IMR-90 (cell line): ENCODE measurements at regions not wholly inside any gene's neighbourhood (a gene's known extent, or its start where the extent isn't known, plus 50 kb on each side); places are given as distances from the start of the nearest gene placed in this dataset.

Source experiments
- ATAC-seq: fragments of 200-7000 bp; cut with Tn5 transposase; 2 replicates; pipeline ENCODE4 v1.9.1; 2020; ENCODE audit warnings: low read depth, mild to moderate bottlenecking, moderate library complexity
- BruUV-seq: library from RNA; stranded (reverse); fragments of 400-500 nt; replicated peaks from 2 replicates; lab custom pipeline; 2021; lab: Mats Ljungman, UMichigan
- CTCF ChIA-PET: fragments of 300-600 bp; formaldehyde crosslinking; extraction: SDS; loops from one replicate; lab custom pipeline; 2021; ENCODE audit warnings: antibody characterized with exemption; lab: Yijun Ruan, JAX
- POLR2A ChIA-PET: fragments of 300-600 bp; sonication (Branson Sonifier 250); formaldehyde crosslinking; loops from one replicate; lab custom pipeline; 2022; ENCODE audit warnings: antibody characterized with exemption; ENCODE audit not compliant: unreplicated experiment; lab: Charles Lee
- DNase-seq: peaks from one replicate; pipeline ENCODE4 v3.0.0; 2013
- H2AFZ ChIP-seq: replicated peaks from 2 replicates; pipeline ENCODE3; 2013; ENCODE audit warnings: low read length, mild to moderate bottlenecking; ENCODE audit not compliant: poor library complexity
- H2AK5ac ChIP-seq: 2 replicates; pipeline ENCODE4 v1.6.1; 2013; ENCODE audit warnings: low read depth, low read length, inconsistent platforms
- H2AK9ac ChIP-seq: replicated peaks from 2 replicates; pipeline ENCODE3; 2013; ENCODE audit warnings: mild to moderate bottlenecking, low read depth, low read length, moderate library complexity; ENCODE audit not compliant: poor library complexity
- H2BK120ac ChIP-seq: 2 replicates; pipeline ENCODE4 v1.6.1; 2013; ENCODE audit warnings: low read depth, low read length, inconsistent platforms
- H2BK15ac ChIP-seq: 3 replicates; pipeline ENCODE4 v1.6.1; 2013; ENCODE audit warnings: low read depth, low read length, inconsistent platforms
- H2BK20ac ChIP-seq: 2 replicates; pipeline ENCODE4 v1.6.1; 2013; ENCODE audit warnings: low read depth, mild to moderate bottlenecking, inconsistent platforms, low read length, moderate library complexity
- H2BK5ac ChIP-seq: 2 replicates; pipeline ENCODE4 v1.6.1; 2013; ENCODE audit warnings: mild to moderate bottlenecking, low read depth, low read length, inconsistent platforms; ENCODE audit not compliant: poor library complexity, severe bottlenecking
- H3K14ac ChIP-seq: replicated peaks from 2 replicates; pipeline ENCODE4 v1.6.1; 2013; ENCODE audit warnings: low read depth, low read length, inconsistent platforms
- H3K18ac ChIP-seq: 2 replicates; pipeline ENCODE4 v1.6.1; 2013; ENCODE audit warnings: low read depth, low read length, control low read depth
- H3K23ac ChIP-seq: 2 replicates; pipeline ENCODE4 v1.6.1; 2013; ENCODE audit warnings: low read depth, low read length, inconsistent platforms
- H3K27ac ChIP-seq: 2 replicates; pipeline ENCODE4 v1.5.1; 2013; ENCODE audit warnings: mild to moderate bottlenecking, control low read depth, low read length; ENCODE audit not compliant: insufficient read depth
- H3K27me3 ChIP-seq: 2 replicates; pipeline ENCODE4 v1.6.1; 2013; ENCODE audit warnings: low read length; ENCODE audit not compliant: control insufficient read depth, insufficient read depth
- H3K36me3 ChIP-seq: 2 replicates; pipeline ENCODE4 v1.6.1; 2013; ENCODE audit warnings: low read length, mixed read lengths; ENCODE audit not compliant: control insufficient read depth, insufficient read depth
- H3K4ac ChIP-seq: 2 replicates; pipeline ENCODE4 v1.6.1; 2013; ENCODE audit warnings: low read depth, low read length, inconsistent platforms
- H3K4me1 ChIP-seq: 2 replicates; pipeline ENCODE4 v1.6.1; 2013; ENCODE audit warnings: low read length, mixed read lengths; ENCODE audit not compliant: control insufficient read depth, insufficient read depth
- H3K4me2 ChIP-seq: 2 replicates; pipeline ENCODE4 v1.6.1; 2013; ENCODE audit warnings: low read depth, mild to moderate bottlenecking, control low read depth, low read length, moderate library complexity
- H3K4me3 ChIP-seq: 2 replicates; pipeline ENCODE4 v1.5.1; 2013; ENCODE audit warnings: low read depth, mild to moderate bottlenecking, control low read depth, low read length, moderate library complexity; ENCODE audit not compliant: insufficient read depth
- H3K56ac ChIP-seq: 2 replicates; pipeline ENCODE4 v1.6.1; 2013; ENCODE audit warnings: low read length, inconsistent platforms; ENCODE audit not compliant: insufficient read depth; ENCODE audit errors: extremely low read depth
- H3K79me1 ChIP-seq, 2 experiments: 2 replicates each; pipeline ENCODE4 v1.6.1; 2013; ENCODE audit warnings: low read length in 2 of 2, inconsistent platforms in 1 of 2, low read depth in 1 of 2
- H3K9ac ChIP-seq: 2 replicates; pipeline ENCODE4 v1.6.1; 2013; ENCODE audit warnings: low read depth, low read length, control low read depth
- H3K9me1 ChIP-seq: 2 replicates; pipeline ENCODE4 v1.6.1; 2013; ENCODE audit warnings: low read length, inconsistent platforms; ENCODE audit not compliant: insufficient read depth
- H3K9me3 ChIP-seq: 2 replicates; pipeline ENCODE4 v1.6.1; 2013; ENCODE audit warnings: low read length; ENCODE audit not compliant: control insufficient read depth, insufficient read depth
- H4K20me1 ChIP-seq: 2 replicates; pipeline ENCODE4 v1.6.1; 2013; ENCODE audit warnings: low read length, inconsistent platforms; ENCODE audit not compliant: insufficient read depth
- H4K5ac ChIP-seq: 2 replicates; pipeline ENCODE4 v1.6.1; 2013; ENCODE audit warnings: mild to moderate bottlenecking, low read depth, low read length, control low read depth
- H4K8ac ChIP-seq, 2 experiments: 2 replicates each; pipeline ENCODE4 v1.6.1; 2013; ENCODE audit warnings: low read depth in 2 of 2, low read length in 2 of 2, control low read depth in 1 of 2, inconsistent platforms in 1 of 2
- H4K91ac ChIP-seq: 2 replicates; pipeline ENCODE4 v1.6.1; 2013; ENCODE audit warnings: low read depth, low read length, inconsistent platforms; ENCODE audit not compliant: insufficient read depth
- CEBPB ChIP-seq: IDR thresholded peaks from 2 replicates; pipeline ENCODE4 v1.6.1; 2012; ENCODE audit warnings: low read depth, low read length, improper control_type of control experiment
- FOS ChIP-seq: fragments of 150-350 bp; IDR thresholded peaks from 2 replicates; pipeline ENCODE4 v1.6.1; 2016; ENCODE audit warnings: low read depth, low read length
- MAFK ChIP-seq: IDR thresholded peaks from 2 replicates; pipeline ENCODE4 v1.6.1; 2012; ENCODE audit warnings: low read depth, low read length, improper control_type of control experiment
- MAZ ChIP-seq: IDR thresholded peaks from 2 replicates; pipeline ENCODE4 v1.6.1; 2012; ENCODE audit warnings: low read depth, mild to moderate bottlenecking, low read length, improper control_type of control experiment, moderate library complexity, borderline replicate concordance
- RCOR1 ChIP-seq: IDR thresholded peaks from 2 replicates; pipeline ENCODE4 v1.6.1; 2012; ENCODE audit warnings: mild to moderate bottlenecking, low read length, improper control_type of control experiment; ENCODE audit not compliant: insufficient replicate concordance
- RFX5 ChIP-seq: IDR thresholded peaks from 2 replicates; pipeline ENCODE4 v1.8.0; 2012; ENCODE audit warnings: low read depth, mild to moderate bottlenecking, low read length, moderate library complexity
- WGBS, 2 experiments: methylation state at CpG; one replicate each; pipeline versions ENCODE4 v1.1.5 to v1.1.7; 2013; ENCODE audit warnings: missing lambda C conversion rate in 2 of 2; ENCODE audit not compliant: insufficient read length in 1 of 2; ENCODE audit errors: extremely low coverage in 2 of 2; 5-methylcytosine and 5-hydroxymethylcytosine counted together
- dilution Hi-C: fragments of 300-500 bp; cut with HindIII; formaldehyde crosslinking; loops from one replicate; pipeline ENCODE4 v1.14.3; 2018; ENCODE audit warnings: low sequenced_read_pairs; ENCODE audit not compliant: unreplicated experiment
- in situ Hi-C: fragments of 300-500 bp; cut with MboI; formaldehyde crosslinking; loops from 3 replicates; pipeline ENCODE4 v1.14.3; 2019; ENCODE audit warnings: low sequenced_read_pairs, inconsistent platforms, mixed read lengths
- intact Hi-C: fragments of 100-400 bp; cut with micrococcal nuclease; formaldehyde crosslinking; loops from 2 replicates; pipeline ENCODE4 v1.10.0; 2022
- TF ChIP-seq, protein P1 (sequence below): fragments of 150-350 bp; IDR thresholded peaks from 2 replicates; pipeline ENCODE4 v1.6.1; 2017; ENCODE audit warnings: mild to moderate bottlenecking, antibody characterized with exemption, low read length, low read depth

GRCh38 chr18:38367473-38367872 lies 801.9 kb upstream of the CELF4 start:
- Histone ChIP-seq H2BK15ac (no peak overlapping the region), H3K27ac (no peak overlapping the region), H2AK9ac (no peak overlapping the region), H4K5ac (no peak overlapping the region), H3K79me1 (no peaks in the 10 kb centered on the region), H3K56ac (no peak overlapping the region), H3K27me3 (no peaks in the 10 kb centered on the region), H3K4me3 (no peak overlapping the region), H3K14ac (no peak overlapping the region), H3K9me1 (no peaks in the 10 kb centered on the region), H4K91ac (no peak overlapping the region), H3K36me3 (no peaks in the 10 kb centered on the region), H3K9me3 (peaks cover 7% of the 10 kb centered on the region), H2BK20ac (no peak overlapping the region), H3K9ac (no peak overlapping the region), H2AFZ (no peak overlapping the region), H3K4me1 (no peaks in the 10 kb centered on the region), H4K20me1 (no peaks in the 10 kb centered on the region), H3K4ac (no peak overlapping the region), H3K18ac (no peak overlapping the region), H3K23ac (no peak overlapping the region), H2BK5ac (no peak overlapping the region), H2BK120ac (no peak overlapping the region), H2AK5ac (no peak overlapping the region), H4K8ac (no peak overlapping the region), H3K4me2 (no peak overlapping the region)
- TF ChIP-seq RFX5 (no peak), RCOR1 (no peak), CEBPB (no peak), MAZ (no peak), FOS (no peak), MAFK (no peak)
- TF ChIP-seq, protein P1, sequence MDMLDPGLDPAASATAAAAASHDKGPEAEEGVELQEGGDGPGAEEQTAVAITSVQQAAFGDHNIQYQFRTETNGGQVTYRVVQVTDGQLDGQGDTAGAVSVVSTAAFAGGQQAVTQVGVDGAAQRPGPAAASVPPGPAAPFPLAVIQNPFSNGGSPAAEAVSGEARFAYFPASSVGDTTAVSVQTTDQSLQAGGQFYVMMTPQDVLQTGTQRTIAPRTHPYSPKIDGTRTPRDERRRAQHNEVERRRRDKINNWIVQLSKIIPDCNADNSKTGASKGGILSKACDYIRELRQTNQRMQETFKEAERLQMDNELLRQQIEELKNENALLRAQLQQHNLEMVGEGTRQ, result no peak
- ChIA-PET CTCF (no interaction called here), POLR2A (no interaction called here)
- intact Hi-C loops, result no loop called here
- dilution Hi-C loops, result no loop called here
- no CpG with 5 or more reads among the region's 1 CpG for WGBS, 2 experiments
- ATAC-seq, result no peak
- in situ Hi-C loops, result no loop called here
- DNase-seq, result no peak
- BruUV-seq, result no TSS peak
